Stomach (tissue), 8 donors: ENCODE measurements at regions not wholly inside any gene's neighbourhood (a gene's known extent, or its start where the extent isn't known, plus 50 kb on each side); places are given as distances from the start of the nearest gene placed in this dataset.
A peak's percentile ranks its signal among the peaks of the same experiment; 100 is the strongest.
"Not testable (repeated sequence)": the region's sequence is repeated elsewhere in the genome, so short reads cannot be mapped to it uniquely, and the experiment has no call there.

Experiments
- DNase-seq, 2 donors: peaks; one replicate each; pipeline versions ENCODE4 v3.0.0 to v3.0.0-alpha.2; 2013 to 2019
- H3K27ac ChIP-seq, 5 donors: fragments of 200-600 bp in 4 of 5; sonication (generic) in 4 of 5; one replicate each; pipeline ENCODE4 v1.5.1; 2013 to 2019; ENCODE audit warnings: mild to moderate bottlenecking in 1 of 5, moderate library complexity in 1 of 5
- H3K27me3 ChIP-seq, 3 donors: fragments of 200-600 bp; sonication (generic); one replicate each; pipeline ENCODE4 v1.5.1; 2017 to 2019; ENCODE audit warnings: mixed run types in 1 of 3
- H3K36me3 ChIP-seq, 4 donors: fragments of 200-600 bp; sonication (generic); 1 replicate in 3 of 4; 2 replicates in 1 of 4; pipeline ENCODE4 v1.5.1; 2016 to 2019
- H3K4me1 ChIP-seq, 4 donors: fragments of 200-600 bp; sonication (generic); one replicate each; pipeline ENCODE4 v1.5.1; 2016 to 2019
- H3K4me3 ChIP-seq, 4 donors: fragments of 200-600 bp; sonication (generic) in 3 of 4; one replicate each; pipeline ENCODE4 v1.5.1; 2016 to 2019; ENCODE audit warnings: mild to moderate bottlenecking in 1 of 4
- H3K9me3 ChIP-seq, 4 donors: fragments of 200-600 bp; sonication (generic); one replicate each; pipeline ENCODE4 v1.5.1; 2016 to 2019
- CTCF ChIP-seq, 7 experiments: fragments of 450-650 bp in 4 of 7; fragments of 200-600 bp in 3 of 7; sonication (generic) in 3 of 7; IDR thresholded peaks; one replicate each; pipeline ENCODE4 v1.5.1; 2016 to 2019; ENCODE audit warnings: antibody characterized with exemption in 7 of 7, control low read depth in 2 of 7, mild to moderate bottlenecking in 1 of 7
- EP300 ChIP-seq: sonication (generic); formaldehyde crosslinking; IDR thresholded peaks from one replicate; pipeline ENCODE4 v1.6.1; 2017; ENCODE audit warnings: antibody characterized with exemption
- POLR2A ChIP-seq, 4 donors: fragments of 450-650 bp; IDR thresholded peaks; one replicate each; pipeline ENCODE4 v1.6.1; 2016; ENCODE audit warnings: antibody characterized with exemption in 4 of 4, control low read depth in 2 of 4, mild to moderate bottlenecking in 1 of 4, moderate library complexity in 1 of 4
- POLR2AphosphoS5 ChIP-seq, 3 donors: sonication (generic); formaldehyde crosslinking; IDR thresholded peaks; one replicate each; pipeline ENCODE4 v1.6.1; 2016; ENCODE audit warnings: antibody characterized with exemption in 3 of 3
- WGBS, 5 donors: extraction: QIAGEN DNeasy Blood & Tissue Kit in 3 of 5; methylation state at CpG; one replicate each; pipeline versions ENCODE4 v1.1.5 to v1.1.7; 2013 to 2018; 5-methylcytosine and 5-hydroxymethylcytosine counted together
- intact Hi-C: fragments of 100-400 bp; cut with DNase I; formaldehyde crosslinking; loops from one replicate; pipeline ENCODE4 v1.15.1; 2023; ENCODE audit warnings: low total_unique reads
- donor health status: healthy with polysubstance abuse.
- donor health status: Bipolar disorder and iron deficiency.
- donor health status: healthy.

- intact Hi-C loops = no loop called here
- peaks cover 0 to 11% (median 6%) of the 10 kb centered on the region in 4 donors for H3K9me3 ChIP-seq
- no peak for DNase-seq
- H3K4me3 ChIP-seq = no peak overlapping the region
- H3K36me3 ChIP-seq = no peaks in the 10 kb centered on the region
- no peak overlapping the region for H3K27ac ChIP-seq
- TF ChIP-seq POLR2A (IDR thresholded peaks at IDR 0.05) (no peak), POLR2AphosphoS5 (IDR thresholded peaks at IDR 0.05) (no peak), EP300 (no peak), CTCF (IDR thresholded peaks at IDR 0.05) (no peak)
- peaks cover 0 to 18% (median 9%) of the 10 kb centered on the region in 4 donors for H3K4me1 ChIP-seq
- 93 to 99% (median 94%) methylated on average over 3 to 6 of the region's 6 CpGs for WGBS, 5 donors
- H3K27me3 ChIP-seq = no peaks in the 10 kb centered on the region
These were observed 352.8 kb downstream of the SHANK2 start for GRCh38 chr11:70899616-70900015.

GRCh38 chr11:70900540-70900939 is 351.8 kb downstream of the SHANK2 start:
- intact Hi-C loops = no loop called here
- DNase-seq = peak; percentile 31 to 55
- Histone ChIP-seq H3K36me3 (no peaks in the 10 kb centered on the region), H3K27ac (peak overlapping the region in 1 of 5 donors; percentile 4), H3K9me3 (peaks cover 0 to 12% (median 7%) of the 10 kb centered on the region in 4 donors), H3K4me3 (no peak overlapping the region), H3K27me3 (no peaks in the 10 kb centered on the region), H3K4me1 (peaks cover 0 to 18% (median 9%) of the 10 kb centered on the region in 4 donors)
- WGBS, 5 donors = 20 to 50% (median 30%) methylated on average over 4 of the region's 4 CpGs
- TF ChIP-seq POLR2A (IDR thresholded peaks at IDR 0.05) (no peak), CTCF (IDR thresholded peaks at IDR 0.05) (no peak), POLR2AphosphoS5 (IDR thresholded peaks at IDR 0.05) (peak in 1 of 3 donors; percentile 10), EP300 (no peak)

- H3K27ac ChIP-seq = no peak overlapping the region
- 64 to 82% (median 71%) methylated on average over 12 to 15 of the region's 15 CpGs for WGBS, 5 donors
- peak in 1 of 2 donors; percentile 52 for DNase-seq
- H3K4me3 ChIP-seq = no peak overlapping the region
- H3K36me3 ChIP-seq = no peaks in the 10 kb centered on the region
- no peaks in the 10 kb centered on the region for H3K27me3 ChIP-seq
- intact Hi-C loops = no loop called here
- no peak for TF ChIP-seq CTCF (IDR thresholded peaks at IDR 0.05)
- TF ChIP-seq EP300 = no peak
- TF ChIP-seq POLR2AphosphoS5 (IDR thresholded peaks at IDR 0.05) = no peak
- TF ChIP-seq POLR2A (IDR thresholded peaks at IDR 0.05) = no peak
- H3K4me1 ChIP-seq = peaks cover 0 to 18% (median 9%) of the 10 kb centered on the region in 4 donors
- peaks cover 0 to 10% (median 6%) of the 10 kb centered on the region in 4 donors for H3K9me3 ChIP-seq
These were observed 350.3 kb downstream of the SHANK2 start for GRCh38 chr11:70901951-70902521.

GRCh38 chr11:70903229-70903628 is 349.1 kb downstream of the SHANK2 start:
- H3K36me3 ChIP-seq, H3K4me3 ChIP-seq, H3K27me3 ChIP-seq, H3K27ac ChIP-seq, H3K9me3 ChIP-seq, intact Hi-C loops, DNase-seq: not testable (repeated sequence)
- peaks cover 0 to 18% (median 9%) of the 10 kb centered on the region in 4 donors for H3K4me1 ChIP-seq
- 87 to 97% (median 90%) methylated on average over 8 of the region's 8 CpGs for WGBS, 5 donors

GRCh38 chr11:70906101-70906500 is 346.3 kb downstream of the SHANK2 start:
- intact Hi-C loops = no loop called here
- Histone ChIP-seq H3K4me1 (peaks cover 0 to 4% (median 2%) of the 10 kb centered on the region in 4 donors), H3K4me3 (no peak overlapping the region), H3K27ac (no peak overlapping the region), H3K36me3 (no peaks in the 10 kb centered on the region), H3K9me3 (peaks cover 0 to 6% (median 0%) of the 10 kb centered on the region in 4 donors), H3K27me3 (no peaks in the 10 kb centered on the region)
- no peak for DNase-seq
- 93 to 97% (median 96%) methylated on average over 11 to 12 of the region's 12 CpGs for WGBS, 5 donors
- no peak for TF ChIP-seq EP300
- no peak for TF ChIP-seq CTCF (IDR thresholded peaks at IDR 0.05)
- TF ChIP-seq POLR2A (IDR thresholded peaks at IDR 0.05) = no peak
- TF ChIP-seq POLR2AphosphoS5 (IDR thresholded peaks at IDR 0.05) = no peak
